Panc1 (cell line): ENCODE measurements at regions not wholly inside any gene's neighbourhood (a gene's known extent, or its start where the extent isn't known, plus 50 kb on each side); places are given as distances from the start of the nearest gene placed in this dataset.

Experiments
- ATAC-seq: fragments of 200-7000 bp; cut with Tn5 transposase; 2 replicates; pipeline ENCODE4 v1.9.1; 2020; ENCODE audit warnings: mild to moderate bottlenecking, moderate library complexity
- BruUV-seq: library from RNA; stranded (reverse); fragments of 400-500 nt; replicated peaks from 2 replicates; lab custom pipeline; 2021; lab: Mats Ljungman, UMichigan
- CTCF ChIA-PET: fragments of 300-600 bp; sonication (Branson Sonifier 250); formaldehyde crosslinking; loops from one replicate; lab custom pipeline; 2022; ENCODE audit warnings: antibody characterized with exemption; lab: Charles Lee
- POLR2A ChIA-PET: fragments of 300-600 bp; sonication (Branson Sonifier 250); formaldehyde crosslinking; loops from one replicate; lab custom pipeline; 2022; ENCODE audit warnings: antibody characterized with exemption; lab: Charles Lee
- DNase-seq: peaks from one replicate; pipeline ENCODE4 v3.0.0-alpha.2; 2010; ENCODE audit warnings: low read depth, low spot score
- H3K27ac ChIP-seq: 2 replicates; pipeline ENCODE4 v1.5.1; 2011; ENCODE audit warnings: mild to moderate bottlenecking, low read length, inconsistent platforms
- H3K27me3 ChIP-seq: fragments of 200-500 bp; sonication (Bioruptor generic); 2 replicates; pipeline ENCODE4 v1.6.0; 2014; ENCODE audit warnings: low read length, inconsistent platforms; ENCODE audit not compliant: control insufficient read depth, insufficient read depth
- H3K36me3 ChIP-seq: fragments of 200-500 bp; sonication (Bioruptor generic); 2 replicates; pipeline ENCODE4 v1.5.1; 2014; ENCODE audit warnings: inconsistent platforms, mild to moderate bottlenecking, low read length, moderate library complexity; ENCODE audit not compliant: control insufficient read depth, insufficient read depth
- H3K4me1 ChIP-seq: 2 replicates; pipeline ENCODE4 v1.5.1; 2011; ENCODE audit warnings: inconsistent platforms, mild to moderate bottlenecking, low read length, moderate library complexity; ENCODE audit not compliant: control insufficient read depth, insufficient read depth
- H3K4me3 ChIP-seq, 2 experiments: 2 replicates each; pipeline ENCODE4 v1.5.1; 2011 to 2012; ENCODE audit warnings: low read depth in 2 of 2, low read length in 2 of 2, mild to moderate bottlenecking in 2 of 2, inconsistent platforms in 1 of 2, moderate library complexity in 1 of 2
- H3K9me3 ChIP-seq: fragments of 200-500 bp; sonication (Bioruptor generic); 2 replicates; pipeline ENCODE4 v1.5.1; 2014; ENCODE audit warnings: low read depth, mild to moderate bottlenecking, inconsistent platforms, low read length, moderate library complexity; ENCODE audit not compliant: control insufficient read depth, insufficient read depth
- POLR2AphosphoS5 ChIP-seq: IDR thresholded peaks from 2 replicates; pipeline ENCODE4 v1.6.1; 2012; ENCODE audit warnings: mild to moderate bottlenecking, low read depth, low read length, moderate library complexity
- SIN3A ChIP-seq: IDR thresholded peaks from 2 replicates; pipeline ENCODE4 v1.6.1; 2012; ENCODE audit warnings: low read depth, mild to moderate bottlenecking, low read length, moderate library complexity, borderline replicate concordance; ENCODE audit not compliant: insufficient read depth
- TCF7L2 ChIP-seq: IDR thresholded peaks from 2 replicates; pipeline ENCODE4 v1.6.1; 2011; ENCODE audit warnings: mild to moderate bottlenecking, low read depth, low read length, inconsistent platforms
- in situ Hi-C: cut with HindIII; loops from 2 replicates; pipeline ENCODE4 v1.10.0; 2016; ENCODE audit warnings: low sequenced_read_pairs, low pct_unique_long_range_greater_than_20kb
- intact Hi-C: fragments of 100-400 bp; cut with micrococcal nuclease; formaldehyde crosslinking; loops from one replicate; pipeline ENCODE4 v1.10.0; 2022; ENCODE audit not compliant: unreplicated experiment
- TF ChIP-seq, protein P1 (sequence below): fragments of 450-650 bp; IDR thresholded peaks from 2 replicates; pipeline ENCODE4 v1.5.1; 2017; ENCODE audit warnings: mild to moderate bottlenecking
- TF ChIP-seq, protein P2 (sequence below), 2 experiments: IDR thresholded peaks; 2 replicates each; pipeline ENCODE4 v1.6.1; 2011 to 2012; ENCODE audit warnings: low read depth in 2 of 2, control low read depth in 1 of 2, low read length in 1 of 2, mild to moderate bottlenecking in 1 of 2, moderate library complexity in 1 of 2; ENCODE audit not compliant: insufficient read depth in 1 of 2

DNA sequence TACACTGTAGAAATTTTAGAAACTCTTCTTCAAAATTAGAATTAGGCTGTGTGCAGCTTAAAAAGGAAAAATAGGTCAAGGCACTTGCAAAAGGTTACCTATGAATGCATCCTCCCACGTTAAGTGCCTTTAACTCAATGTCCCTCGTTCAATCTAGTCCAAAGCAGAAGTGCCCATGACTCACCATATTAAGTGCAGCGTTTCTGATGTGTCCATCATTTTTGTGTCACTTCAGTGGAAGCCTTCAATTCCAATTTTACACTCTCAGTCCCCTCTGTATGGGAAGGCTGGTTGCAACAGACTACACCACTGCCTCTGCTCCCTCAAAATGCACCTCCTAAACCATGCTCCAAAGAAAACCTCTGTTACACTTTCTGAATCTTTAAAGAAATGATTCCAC, 53.4 kb downstream of the FOXB1 start:
- intact Hi-C loops (no loop called here), in situ Hi-C loops (no loop called here)
- no peaks in the 10 kb centered on the region for H3K27me3 ChIP-seq
- H3K27ac ChIP-seq, result no peak overlapping the region
- ATAC-seq, result no peak
- ChIA-PET CTCF (no interaction called here), POLR2A (no interaction called here)
- no peak for DNase-seq
- TF ChIP-seq, protein P1, sequence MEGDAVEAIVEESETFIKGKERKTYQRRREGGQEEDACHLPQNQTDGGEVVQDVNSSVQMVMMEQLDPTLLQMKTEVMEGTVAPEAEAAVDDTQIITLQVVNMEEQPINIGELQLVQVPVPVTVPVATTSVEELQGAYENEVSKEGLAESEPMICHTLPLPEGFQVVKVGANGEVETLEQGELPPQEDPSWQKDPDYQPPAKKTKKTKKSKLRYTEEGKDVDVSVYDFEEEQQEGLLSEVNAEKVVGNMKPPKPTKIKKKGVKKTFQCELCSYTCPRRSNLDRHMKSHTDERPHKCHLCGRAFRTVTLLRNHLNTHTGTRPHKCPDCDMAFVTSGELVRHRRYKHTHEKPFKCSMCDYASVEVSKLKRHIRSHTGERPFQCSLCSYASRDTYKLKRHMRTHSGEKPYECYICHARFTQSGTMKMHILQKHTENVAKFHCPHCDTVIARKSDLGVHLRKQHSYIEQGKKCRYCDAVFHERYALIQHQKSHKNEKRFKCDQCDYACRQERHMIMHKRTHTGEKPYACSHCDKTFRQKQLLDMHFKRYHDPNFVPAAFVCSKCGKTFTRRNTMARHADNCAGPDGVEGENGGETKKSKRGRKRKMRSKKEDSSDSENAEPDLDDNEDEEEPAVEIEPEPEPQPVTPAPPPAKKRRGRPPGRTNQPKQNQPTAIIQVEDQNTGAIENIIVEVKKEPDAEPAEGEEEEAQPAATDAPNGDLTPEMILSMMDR, result no peak
- no peak for TF ChIP-seq POLR2AphosphoS5
- TF ChIP-seq, protein P2, sequence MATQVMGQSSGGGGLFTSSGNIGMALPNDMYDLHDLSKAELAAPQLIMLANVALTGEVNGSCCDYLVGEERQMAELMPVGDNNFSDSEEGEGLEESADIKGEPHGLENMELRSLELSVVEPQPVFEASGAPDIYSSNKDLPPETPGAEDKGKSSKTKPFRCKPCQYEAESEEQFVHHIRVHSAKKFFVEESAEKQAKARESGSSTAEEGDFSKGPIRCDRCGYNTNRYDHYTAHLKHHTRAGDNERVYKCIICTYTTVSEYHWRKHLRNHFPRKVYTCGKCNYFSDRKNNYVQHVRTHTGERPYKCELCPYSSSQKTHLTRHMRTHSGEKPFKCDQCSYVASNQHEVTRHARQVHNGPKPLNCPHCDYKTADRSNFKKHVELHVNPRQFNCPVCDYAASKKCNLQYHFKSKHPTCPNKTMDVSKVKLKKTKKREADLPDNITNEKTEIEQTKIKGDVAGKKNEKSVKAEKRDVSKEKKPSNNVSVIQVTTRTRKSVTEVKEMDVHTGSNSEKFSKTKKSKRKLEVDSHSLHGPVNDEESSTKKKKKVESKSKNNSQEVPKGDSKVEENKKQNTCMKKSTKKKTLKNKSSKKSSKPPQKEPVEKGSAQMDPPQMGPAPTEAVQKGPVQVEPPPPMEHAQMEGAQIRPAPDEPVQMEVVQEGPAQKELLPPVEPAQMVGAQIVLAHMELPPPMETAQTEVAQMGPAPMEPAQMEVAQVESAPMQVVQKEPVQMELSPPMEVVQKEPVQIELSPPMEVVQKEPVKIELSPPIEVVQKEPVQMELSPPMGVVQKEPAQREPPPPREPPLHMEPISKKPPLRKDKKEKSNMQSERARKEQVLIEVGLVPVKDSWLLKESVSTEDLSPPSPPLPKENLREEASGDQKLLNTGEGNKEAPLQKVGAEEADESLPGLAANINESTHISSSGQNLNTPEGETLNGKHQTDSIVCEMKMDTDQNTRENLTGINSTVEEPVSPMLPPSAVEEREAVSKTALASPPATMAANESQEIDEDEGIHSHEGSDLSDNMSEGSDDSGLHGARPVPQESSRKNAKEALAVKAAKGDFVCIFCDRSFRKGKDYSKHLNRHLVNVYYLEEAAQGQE (IDR thresholded peaks at IDR 0.05; ENCODE audit: insufficient read depth in 1 of 2, low read depth in 2 of 2, low read length in 1 of 2), result no peak
- BruUV-seq, result no TSS peak
- H3K4me1 ChIP-seq, result no peaks in the 10 kb centered on the region
- H3K9me3 ChIP-seq, result peaks cover 3% of the 10 kb centered on the region; the same call in 1 of the 2 replicates
- H3K4me3 ChIP-seq, result no peak overlapping the region
- no peaks in the 10 kb centered on the region for H3K36me3 ChIP-seq

- no peak overlapping the region for H3K4me3 ChIP-seq
- no peaks in the 10 kb centered on the region for H3K36me3 ChIP-seq
- H3K27ac ChIP-seq, result no peak overlapping the region
- H3K9me3 ChIP-seq, result peaks cover 3% of the 10 kb centered on the region; the same call in 1 of the 2 replicates
- no peak for ATAC-seq
- BruUV-seq, result no TSS peak
- H3K4me1 ChIP-seq, result no peaks in the 10 kb centered on the region
- ChIA-PET POLR2A (interaction anchor here (0.6 kb wide), 1 partner anchor 178 kb away, joined by 3 read pairs; no protein-coding TSS in a partner anchor), CTCF (no interaction called here)
- DNase-seq, result no peak
- intact Hi-C loops, result no loop called here
- H3K27me3 ChIP-seq, result no peaks in the 10 kb centered on the region
- TF ChIP-seq SIN3A (no peak), POLR2AphosphoS5 (no peak), TCF7L2 (no peak)
- TF ChIP-seq, protein P1, result no peak
- TF ChIP-seq, protein P2 (IDR thresholded peaks at IDR 0.05; ENCODE audit: insufficient read depth in 1 of 2, low read depth in 2 of 2, low read length in 1 of 2), result no peak
- in situ Hi-C loops, result no loop called here
Measured at GRCh38 chr15:60059186-60059585, 55.1 kb downstream of the FOXB1 start.
